ENCODE measurements at regions not wholly inside any gene's neighbourhood (a gene's known extent, or its start where the extent isn't known, plus 50 kb on each side); places are given as distances from the start of the nearest gene placed in this dataset.

DNA sequence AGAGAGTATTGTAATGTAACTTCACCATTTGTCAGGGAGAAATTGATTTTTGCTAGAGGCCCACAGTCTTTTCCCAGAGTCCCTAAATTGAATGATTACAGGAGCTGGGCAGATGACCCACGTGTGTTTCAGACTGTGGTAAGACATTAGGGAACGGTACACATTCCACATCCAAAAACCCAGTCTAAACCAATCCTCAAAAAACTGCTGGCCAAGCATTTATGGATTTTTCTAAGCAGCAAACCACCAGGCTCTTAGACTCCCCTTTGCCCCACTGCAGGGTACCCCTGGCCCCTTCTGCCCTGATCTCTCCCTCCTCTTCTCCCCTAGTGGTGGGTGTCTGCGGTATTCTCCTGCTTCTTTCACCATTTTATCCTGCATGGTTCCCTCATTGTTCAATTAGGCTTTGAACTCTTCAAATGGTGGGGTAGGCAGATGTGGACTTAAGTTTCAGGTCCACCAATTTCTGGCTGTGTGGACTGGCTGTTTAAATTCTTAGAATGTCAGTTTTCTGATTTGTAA, 135.5 kb upstream of the SORCS3 start:
- ATAC-seq = no peak

DNA sequence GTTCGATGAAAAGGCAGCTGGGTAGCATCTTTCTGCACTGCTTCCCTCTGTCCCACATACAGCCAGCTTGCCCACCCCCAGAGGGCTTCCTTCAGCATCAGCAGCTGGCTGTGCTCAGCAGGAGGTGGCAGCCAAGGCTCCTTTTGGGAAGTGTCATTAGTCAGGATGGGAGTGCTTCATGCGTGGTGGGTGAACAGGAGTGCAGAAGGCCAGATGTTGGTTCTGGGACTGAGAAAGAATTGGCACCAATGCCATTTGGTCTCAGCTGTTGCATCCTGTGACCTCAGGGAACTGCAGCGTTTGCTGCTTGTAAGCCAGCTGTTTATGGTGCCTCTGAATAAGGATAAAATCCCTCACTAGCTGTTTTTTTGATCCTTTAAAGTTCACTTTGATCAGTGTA, 131.1 kb upstream of the SORCS3 start:
- no peak for ATAC-seq

DNA sequence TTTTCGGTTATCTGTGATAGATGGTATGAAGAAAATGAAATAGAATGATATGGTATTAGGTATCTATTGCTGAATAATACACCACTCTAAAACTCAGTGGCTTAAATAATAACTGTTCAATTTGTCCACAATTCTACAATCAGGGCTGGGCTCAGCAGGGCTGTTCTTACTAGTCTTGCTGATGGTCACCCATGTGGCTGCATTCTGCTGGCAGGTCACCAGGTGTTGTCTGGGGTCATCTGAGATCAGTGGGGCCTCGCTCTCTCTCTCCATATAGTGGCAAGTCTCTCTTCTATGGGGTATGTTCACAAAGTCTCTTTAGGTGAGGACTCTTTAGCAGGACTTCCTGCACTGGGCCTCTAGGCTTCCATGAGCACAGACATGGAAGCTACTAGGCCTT, 130.4 kb upstream of the SORCS3 start:
- no peak for ATAC-seq

DNA sequence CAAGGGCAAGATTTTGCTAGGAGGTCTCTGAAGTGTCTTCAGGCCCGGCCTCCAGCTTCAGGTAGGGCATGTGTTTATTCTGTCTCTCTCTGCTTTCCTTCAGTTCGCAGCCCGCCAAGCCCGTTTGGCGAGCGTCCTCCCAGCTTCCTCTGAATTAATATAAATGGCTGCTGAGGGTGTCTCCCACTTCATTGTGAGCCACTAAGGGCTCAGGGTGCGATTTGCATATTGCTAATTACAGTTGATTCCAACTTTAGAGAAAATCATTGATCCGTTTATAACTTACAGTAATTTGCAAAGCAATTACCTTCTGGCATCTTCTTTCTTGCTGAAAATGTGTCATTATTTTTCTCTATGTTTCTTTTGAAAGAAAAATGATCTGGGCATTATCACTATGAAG, 128.3 kb upstream of the SORCS3 start:
- ATAC-seq = no peak

DNA sequence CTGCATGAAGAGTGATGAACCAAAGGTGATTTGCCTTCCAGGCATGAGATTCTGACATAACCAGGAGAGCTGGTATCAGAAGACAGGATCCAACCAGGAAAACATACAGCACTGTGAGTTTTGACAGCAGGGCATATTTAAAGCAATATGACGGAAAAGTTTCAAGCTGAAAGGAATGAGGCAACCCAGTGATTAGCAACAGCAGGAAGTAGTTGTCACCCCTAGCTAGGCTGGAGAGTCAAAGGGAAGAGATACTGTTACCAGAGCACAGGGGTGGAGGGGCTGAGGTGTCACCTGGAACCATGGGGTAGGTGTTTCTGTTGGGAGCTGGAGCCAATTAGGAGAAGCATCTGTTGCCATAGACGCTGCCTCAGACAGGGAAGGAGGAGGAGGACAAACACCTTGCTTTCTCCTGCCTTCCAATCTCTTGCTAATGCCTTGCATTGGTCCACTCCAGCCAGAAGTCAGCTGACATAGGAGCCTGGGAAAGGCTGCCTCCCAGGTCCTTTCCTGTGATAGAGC, 125.4 kb upstream of the SORCS3 start:
- ATAC-seq = no peak

DNA sequence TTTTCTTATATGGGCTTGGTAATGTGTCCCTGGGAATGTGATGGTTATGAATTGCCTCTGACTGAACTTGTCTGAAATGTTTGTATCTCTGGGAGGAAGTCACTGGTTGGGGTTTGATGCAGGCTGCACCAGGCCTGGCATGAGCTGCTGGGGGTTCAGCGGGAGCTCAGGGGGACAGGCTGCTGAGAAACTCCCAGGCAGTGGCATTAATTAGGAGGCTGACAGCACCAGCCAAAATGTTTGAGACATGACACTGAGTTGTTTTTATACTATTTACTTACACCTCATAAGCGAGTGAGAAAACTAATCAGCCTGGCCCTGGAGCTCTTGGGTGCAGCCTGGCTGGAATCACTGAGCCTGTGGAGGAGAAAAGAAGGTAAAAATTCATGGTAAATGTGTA, 124.1 kb upstream of the SORCS3 start:
- no peak for ATAC-seq

DNA sequence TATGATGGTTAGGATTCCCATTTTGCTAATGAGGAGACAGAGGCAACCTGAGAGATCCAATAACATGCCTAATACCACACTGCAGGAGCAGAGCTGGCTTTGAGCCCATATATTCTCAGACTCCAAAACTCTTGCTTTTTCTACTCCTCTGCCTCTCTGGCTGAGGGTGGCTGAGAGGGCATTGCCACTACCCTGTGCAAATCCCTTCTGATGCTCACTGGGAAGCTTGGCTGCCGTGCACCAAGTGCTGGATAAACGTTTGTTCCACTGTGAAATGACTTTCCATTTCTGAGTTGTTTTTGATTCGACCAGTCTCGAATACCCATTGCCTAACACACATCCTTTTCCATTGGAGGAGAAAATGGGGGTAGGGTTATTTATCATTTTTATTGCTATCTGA, 123.1 kb upstream of the SORCS3 start:
- no peak for ATAC-seq

DNA sequence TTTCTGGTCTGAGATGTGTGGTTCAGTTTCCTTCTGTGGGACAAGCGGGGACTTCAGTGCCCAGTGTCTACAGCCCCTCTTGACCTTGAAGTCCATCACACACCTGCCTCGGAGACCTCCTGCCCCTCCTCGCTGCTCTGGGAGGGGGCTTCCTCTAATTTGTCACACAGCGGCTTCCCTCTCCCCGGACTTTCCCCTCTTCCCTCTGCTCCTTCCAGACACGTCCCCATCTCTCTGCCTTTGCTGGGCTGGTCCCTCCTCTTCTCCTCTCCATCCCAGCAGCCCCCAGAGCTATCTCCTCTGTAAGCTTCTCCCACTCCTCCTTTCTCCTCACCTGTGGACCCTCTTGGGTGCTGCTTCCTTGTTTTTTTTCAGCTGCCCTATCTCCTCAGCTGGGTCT, 122.2 kb upstream of the SORCS3 start:
- ATAC-seq = no peak

DNA sequence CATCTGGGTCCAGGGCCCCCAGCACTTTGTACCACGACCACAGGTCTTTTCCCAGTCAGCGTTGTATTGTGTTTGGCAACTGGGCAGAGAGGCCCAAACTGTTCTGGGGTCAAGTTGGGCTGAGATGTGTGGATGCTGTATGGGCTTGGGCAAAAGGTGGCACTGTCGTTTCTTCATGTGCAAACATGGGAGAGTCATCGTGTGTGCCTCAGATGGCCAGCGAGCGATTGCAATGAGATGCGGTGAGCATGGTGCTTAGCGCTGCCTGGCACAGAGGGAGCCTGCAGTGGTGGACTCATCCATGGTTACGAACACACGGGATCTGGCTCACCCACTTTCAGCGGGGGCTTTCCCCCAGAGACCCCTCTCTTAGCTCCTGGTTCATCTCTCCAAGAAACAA, 120.4 kb upstream of the SORCS3 start:
- no peak for ATAC-seq

DNA sequence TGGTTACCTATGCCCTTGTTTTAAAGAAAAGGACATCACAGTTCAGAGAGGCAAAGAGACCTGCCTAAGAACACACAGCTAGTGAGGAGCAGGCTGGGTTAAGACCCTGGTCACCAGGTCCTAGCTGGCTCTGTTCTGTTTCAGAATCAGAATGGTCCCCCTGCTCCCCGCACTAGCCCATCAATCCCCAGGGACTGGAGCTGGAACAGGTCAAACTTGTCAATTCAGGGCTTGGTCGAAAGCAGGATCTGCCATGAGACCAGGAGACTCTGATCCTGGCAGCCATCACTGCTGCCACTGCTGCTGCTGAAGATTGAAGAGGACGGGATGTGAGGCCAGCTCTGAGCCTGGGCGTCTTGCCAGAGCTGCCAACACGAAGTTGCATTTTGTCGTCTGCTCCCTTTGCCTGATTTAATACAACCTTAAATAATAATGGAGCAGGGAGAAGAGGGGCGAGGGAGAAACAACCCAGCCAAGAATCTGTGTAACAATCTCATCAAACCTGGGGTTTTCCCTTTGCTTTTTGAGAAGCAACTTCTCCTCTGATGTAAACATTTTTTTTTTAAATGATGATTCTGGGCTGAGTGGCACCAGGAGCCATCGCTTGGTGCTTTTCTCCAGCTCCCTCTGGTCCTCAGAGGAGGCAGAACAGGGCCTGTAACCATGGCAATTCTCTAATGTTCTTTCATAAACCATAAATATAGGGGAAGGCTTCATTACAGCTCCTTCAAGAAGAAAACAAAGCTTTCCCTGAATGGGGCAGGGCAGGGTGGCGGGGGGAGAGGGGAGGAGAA, 119.0 kb upstream of the SORCS3 start:
- ATAC-seq = no peak

DNA sequence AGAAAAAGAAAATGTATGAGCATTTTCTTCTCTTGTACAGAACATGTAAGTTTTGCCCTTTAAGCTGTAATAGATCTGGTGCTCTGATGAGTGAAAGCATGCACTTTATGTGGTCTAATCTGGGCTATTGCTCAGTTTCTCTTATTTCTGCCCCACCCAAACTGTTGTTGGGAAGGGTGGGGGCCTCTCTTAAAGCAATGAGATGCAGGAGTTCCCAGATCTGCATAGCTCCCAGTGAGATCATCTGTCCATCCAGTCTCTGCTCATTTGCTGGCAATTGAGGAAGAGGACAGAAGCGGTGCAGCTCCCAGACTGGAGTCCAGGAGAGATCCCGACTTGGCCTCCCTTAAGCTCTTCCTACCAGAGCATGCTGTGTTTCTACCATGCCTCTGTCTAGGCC, 114.9 kb upstream of the SORCS3 start:
- no peak for ATAC-seq

DNA sequence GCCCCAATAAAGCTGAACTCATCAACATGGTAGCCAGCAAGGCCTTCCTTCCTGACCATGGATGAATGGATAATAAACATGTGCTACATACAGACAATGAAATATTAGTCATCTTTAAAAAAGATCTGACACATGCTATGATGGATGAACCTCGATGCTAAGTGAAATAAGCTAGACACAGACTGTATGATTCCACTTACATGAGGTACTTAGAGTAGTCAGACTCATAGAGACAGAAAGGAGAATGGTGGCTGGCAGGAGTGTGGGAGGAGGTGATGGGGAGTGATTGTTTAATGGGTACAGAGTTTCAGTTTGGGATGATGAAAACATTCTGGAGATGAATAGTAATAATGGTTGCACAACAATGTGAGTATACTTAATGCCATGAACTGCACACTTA, 114.1 kb upstream of the SORCS3 start:
- ATAC-seq = no peak

DNA sequence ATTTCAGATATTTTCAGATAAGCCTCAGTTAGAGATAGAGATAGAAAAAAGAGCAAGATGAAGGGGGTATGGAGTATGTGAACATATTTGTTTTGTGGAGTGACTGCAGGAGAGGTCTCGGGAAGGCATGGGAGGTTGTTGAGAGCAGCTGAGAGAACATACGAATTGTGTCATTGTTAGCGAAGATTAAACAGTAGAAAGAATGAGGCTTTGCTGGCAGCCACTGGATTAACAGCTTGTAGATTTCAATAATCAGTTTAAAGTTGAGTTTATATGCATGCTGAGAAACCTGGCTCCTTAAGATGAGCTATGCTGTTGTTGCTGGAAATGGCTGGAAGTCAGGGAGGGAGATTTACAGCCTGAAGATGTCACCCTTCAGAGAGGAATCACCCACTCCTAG, 100.9 kb upstream of the SORCS3 start:
- no peak for ATAC-seq

DNA sequence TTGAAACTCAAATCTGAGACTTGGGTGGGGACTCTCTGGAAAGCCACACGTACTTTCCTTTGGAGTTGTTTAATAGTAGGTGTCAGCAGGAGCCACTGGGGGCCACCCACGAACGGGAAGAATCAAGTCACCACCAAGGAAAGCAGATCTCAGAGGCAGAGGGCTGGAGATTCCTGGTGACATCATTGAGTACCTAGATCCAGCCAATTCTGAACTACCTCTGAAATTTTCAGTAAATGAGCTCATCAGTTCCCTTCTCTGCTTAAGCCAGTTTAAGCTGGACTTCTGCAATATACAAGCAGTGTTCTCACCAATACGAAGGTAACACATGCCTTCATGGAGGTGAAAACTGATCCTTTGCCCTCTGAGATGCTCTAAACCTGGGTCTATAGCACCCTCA, 99.3 kb upstream of the SORCS3 start:
- no peak for ATAC-seq

DNA sequence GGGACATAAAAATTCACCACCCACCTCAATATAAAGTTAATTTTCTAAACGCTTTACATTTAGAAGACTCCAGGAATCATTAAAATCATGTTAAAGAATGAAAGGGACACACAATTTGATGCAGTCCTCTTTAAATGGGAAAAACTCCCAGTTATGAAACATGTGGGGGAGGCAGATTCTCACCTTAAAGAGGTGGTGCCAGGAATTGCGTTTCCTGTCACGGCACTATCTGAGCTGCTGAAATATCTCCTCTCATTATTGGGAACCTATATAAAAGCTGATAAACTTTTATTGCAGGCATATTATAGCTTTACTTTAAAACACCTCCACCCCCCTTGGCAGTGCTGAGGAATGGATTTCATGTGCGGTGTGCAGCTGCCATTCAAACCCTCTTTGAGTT, 94.8 kb upstream of the SORCS3 start:
- ATAC-seq = no peak

DNA sequence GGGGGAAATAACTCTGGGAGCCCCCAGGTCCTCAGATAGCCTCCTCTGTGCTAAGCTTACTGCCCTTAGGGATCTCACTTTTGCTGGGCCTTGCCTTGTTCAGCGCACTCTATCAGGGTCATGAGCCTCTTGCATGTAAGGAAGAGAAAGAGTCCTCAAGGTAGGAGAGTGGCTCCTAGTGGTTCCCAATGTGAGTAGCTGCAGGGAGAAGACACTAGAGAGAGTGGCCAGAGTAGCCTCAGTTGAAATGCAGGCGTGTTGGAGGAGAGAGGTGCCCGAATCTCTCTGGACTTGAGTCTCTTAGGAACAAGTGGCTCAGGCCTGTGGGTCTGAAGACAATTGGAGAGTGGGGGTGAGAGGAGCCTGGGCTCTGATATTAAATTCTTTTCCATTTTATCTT, 94.3 kb upstream of the SORCS3 start:
- no peak for ATAC-seq

DNA sequence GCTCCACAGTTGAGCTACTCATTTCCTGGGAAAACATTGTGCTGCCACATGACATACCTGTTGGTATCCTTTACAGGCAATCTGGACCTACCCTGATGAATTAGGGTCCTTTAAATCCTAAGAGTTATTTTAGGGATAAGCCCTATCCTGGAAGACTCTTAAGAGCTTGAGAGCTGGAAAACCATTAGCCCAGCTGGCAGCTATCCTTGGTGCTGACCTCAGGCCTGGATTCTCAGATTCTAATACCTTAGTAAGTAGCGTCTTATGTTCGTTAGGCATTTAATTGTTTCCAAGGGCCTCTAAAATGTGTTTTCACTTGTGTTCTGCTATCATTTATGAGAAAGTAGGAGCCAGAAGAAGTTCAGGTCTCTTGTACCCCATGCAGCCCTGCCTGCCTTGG, 93.0 kb upstream of the SORCS3 start:
- ATAC-seq = no peak

DNA sequence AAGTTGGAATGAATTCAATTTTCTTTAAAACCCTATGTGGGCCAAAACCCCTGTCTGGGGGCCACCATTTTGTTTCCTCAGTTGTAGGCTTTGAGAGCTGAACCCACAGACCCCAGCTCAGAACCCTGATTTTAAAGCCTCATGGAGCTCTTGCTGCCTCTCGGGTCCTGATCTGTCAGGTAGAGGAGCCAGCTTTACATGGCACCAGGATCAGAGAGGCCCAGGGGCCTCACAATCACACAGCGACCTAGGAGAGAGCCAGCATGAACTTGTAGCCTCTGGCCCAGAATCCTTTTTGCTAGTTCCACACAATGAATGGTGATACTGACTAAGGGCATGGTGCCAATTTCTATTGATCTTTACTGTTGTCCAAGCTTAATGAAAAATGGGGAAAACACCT, 84.3 kb upstream of the SORCS3 start:
- ATAC-seq = no peak

DNA sequence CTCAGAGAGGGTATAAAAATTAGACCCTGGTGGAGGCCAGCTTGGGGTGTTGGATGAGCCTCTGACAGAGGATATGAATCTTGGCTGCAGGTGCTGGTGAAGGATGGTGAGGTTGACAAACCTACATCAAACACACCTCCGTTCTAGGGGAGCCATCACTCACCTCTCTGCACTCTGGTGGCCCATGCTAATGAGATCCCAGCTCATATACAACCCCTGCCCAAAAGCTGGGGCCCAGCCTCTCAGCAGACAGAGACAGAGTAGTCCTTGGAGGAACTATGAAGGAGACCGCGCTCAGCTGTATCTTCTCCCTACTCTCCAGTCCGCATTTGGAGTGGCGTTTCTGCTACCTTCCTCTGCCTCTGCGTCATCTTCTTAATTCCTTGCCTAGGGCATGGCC, 83.1 kb upstream of the SORCS3 start:
- no peak for ATAC-seq

DNA sequence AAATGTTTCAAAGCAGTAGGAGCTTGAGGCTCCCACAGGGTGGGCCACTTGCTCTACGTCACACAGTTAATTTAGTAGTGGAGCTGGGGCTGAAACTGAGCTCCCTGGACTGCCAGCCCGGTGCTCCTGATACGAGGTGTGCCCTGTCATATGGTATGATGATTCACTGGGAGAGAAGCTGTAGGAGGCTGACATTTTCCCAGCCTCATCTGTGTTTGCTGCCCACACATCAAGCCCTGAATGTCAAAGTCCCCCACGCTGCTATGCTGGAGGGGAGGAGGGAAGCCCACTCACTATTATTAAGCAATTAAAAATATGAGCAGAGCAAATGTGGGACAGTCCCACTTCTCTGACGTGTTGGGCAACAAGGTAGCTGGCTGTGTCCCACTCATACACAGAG, 81.2 kb upstream of the SORCS3 start:
- ATAC-seq = no peak

DNA sequence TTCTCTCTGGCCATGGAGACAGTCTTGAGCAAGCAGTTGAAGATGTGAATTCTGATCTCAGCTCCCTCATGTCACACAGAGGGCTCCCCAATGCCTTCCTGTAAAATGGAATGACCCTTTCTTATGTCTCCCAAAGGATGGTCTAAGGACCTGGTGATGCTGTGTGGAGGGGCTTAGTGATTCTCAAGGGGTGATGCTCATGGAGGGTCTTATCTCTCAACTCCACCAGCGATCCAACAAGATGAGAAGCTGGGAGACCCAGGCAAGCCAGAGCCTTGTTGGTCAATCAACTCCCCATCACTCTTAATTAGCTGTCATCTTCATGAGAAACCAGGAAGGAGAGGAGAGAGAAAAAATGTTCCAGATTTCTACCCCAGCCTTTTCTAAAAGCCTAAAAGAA, 78.0 kb upstream of the SORCS3 start:
- ATAC-seq = no peak

DNA sequence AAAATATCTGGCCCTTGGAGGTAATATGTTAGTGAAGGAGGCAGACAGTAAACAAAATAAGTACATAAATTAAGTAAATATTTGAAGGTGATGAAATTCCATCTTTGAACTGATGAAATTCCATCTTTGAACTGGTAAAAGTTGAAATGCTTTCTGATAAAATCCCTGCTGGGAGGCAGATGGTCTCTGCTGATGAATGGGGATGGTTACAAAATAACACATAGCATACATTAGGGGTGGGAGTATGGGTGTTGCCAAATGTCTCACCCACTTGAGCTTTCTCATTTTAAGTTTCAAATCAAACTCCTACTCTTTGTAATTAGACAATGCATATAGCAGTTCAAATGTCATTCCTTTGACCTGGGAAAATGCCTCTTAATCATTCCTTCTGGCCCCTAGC, 77.5 kb upstream of the SORCS3 start:
- no peak for ATAC-seq

DNA sequence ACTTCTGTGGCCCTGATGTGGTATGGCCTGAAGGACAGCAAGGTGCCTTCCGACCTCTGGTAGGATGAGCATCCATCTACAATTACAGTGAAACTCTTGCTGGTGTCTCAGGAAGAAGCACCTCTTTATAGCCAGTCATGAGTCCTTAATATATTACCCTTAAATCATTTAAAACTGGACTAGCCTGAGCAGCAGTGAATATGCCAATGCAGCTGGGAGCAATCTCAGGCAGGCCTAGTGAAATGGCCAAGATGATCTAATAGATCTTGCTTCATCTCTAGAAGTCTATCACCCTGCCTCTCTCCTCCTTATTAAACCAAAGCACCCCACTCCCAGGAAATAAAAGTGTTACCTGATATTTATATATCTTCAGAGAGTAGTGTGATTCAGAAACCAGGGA, 66.7 kb upstream of the SORCS3 start:
- ATAC-seq = no peak

DNA sequence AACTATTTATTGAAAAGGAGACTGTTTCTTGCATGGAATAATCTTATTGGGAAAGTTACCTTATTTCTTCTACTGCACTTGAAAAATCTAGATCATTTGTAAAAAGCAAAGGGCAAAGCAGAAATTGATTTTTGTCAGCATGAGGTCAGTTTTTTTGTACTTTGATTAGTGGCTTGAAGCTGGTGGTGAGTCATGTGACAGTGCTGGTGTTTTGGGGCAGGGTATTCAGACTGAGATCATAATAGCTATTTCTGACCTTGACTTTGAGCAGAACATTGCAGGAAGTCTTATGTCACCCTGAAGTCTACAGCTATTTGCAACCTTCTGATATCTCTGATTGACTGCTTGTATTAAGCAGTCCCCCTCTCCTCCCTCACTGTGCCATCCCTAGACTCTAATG, 66.3 kb upstream of the SORCS3 start:
- no peak for ATAC-seq

DNA sequence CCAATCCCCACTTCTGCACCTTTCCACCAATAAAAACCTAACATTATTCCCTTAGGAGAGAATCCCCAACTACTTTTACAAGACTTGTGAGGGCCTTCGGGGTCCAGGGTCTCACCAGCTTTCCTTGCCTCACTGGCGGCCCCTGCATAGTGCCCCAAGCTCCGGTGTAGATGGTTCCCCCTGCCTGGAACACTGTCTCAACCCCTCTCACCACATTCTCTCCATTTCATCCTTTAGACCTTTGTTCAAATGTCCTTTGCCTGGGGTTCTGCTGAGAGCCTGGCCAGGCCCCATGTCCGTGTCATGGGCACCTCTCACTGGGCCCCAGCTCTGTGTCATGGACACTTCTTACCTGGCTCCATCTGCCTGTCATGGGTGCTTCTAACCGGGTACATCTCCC, 64.5 kb upstream of the SORCS3 start:
- ATAC-seq = no peak

Data from esophagus mucosa (tissue), 1 donor.